SK-N-SH (cell line): ENCODE measurements at regions not wholly inside any gene's neighbourhood (a gene's known extent, or its start where the extent isn't known, plus 50 kb on each side); places are given as distances from the start of the nearest gene placed in this dataset.

Source experiments
- SIN3A ChIP-seq: IDR thresholded peaks from 2 replicates; pipeline ENCODE4 v1.6.1; 2012; ENCODE audit warnings: low read depth, mild to moderate bottlenecking, low read length, moderate library complexity, borderline replicate concordance
- SMC3 ChIP-seq: IDR thresholded peaks from 2 replicates; pipeline ENCODE4 v1.6.1; 2012; ENCODE audit warnings: low read depth, low read length, improper control_type of control experiment

DNA sequence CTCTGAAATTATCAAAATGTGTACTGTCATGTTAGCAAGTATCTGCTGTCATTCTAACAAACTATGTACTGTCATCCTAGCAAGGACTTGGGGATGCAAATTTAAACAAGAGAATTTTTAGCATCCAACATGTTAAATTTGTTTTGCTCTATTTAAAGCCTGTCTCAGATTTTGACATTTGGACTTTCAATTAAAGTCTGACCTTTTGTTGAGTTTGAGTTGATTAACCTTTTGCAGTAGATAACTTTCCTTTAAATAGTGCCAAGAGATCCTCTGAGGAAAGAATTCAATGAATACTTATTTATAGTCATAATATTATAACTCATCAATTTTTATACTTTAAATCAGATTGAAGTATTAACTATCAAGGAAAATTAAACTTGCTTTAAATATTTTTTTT is 80.2 kb downstream of the TDRD15 start:
- TF ChIP-seq SIN3A (no peak), SMC3 (no peak)
